GM12878 (cell line): ENCODE measurements at regions not wholly inside any gene's neighbourhood (a gene's known extent, or its start where the extent isn't known, plus 50 kb on each side); places are given as distances from the start of the nearest gene placed in this dataset.

Experiments used
- CTCF ChIP-seq, 3 experiments: IDR thresholded peaks in 2 of 3; conservative IDR thresholded peaks in 1 of 3; 2 replicates each; pipeline ENCODE4 v1.5.1; 2011; ENCODE audit warnings: low read depth in 3 of 3, low read length in 3 of 3, mild to moderate bottlenecking in 3 of 3, control low read depth in 2 of 3, moderate library complexity in 2 of 3, inconsistent platforms in 1 of 3, mixed read lengths in 1 of 3; ENCODE audit not compliant: control insufficient read depth in 2 of 3, insufficient read depth in 1 of 3; ENCODE audit errors: extremely low read depth in 1 of 3
- EGR1 ChIP-seq, 2 experiments: IDR thresholded peaks; 1 replicate in 1 of 2; 2 replicates in 1 of 2; pipeline ENCODE4 v1.6.1; 2011 to 2012; ENCODE audit warnings: low read depth in 2 of 2, low read length in 2 of 2, borderline replicate concordance in 1 of 2, mild to moderate bottlenecking in 1 of 2, moderate library complexity in 1 of 2
- FOXK2 ChIP-seq: fragments of 450-650 bp; IDR thresholded peaks from 2 replicates; pipeline ENCODE4 v1.6.1; 2017; ENCODE audit warnings: mild to moderate bottlenecking, moderate library complexity
- MAX ChIP-seq: IDR thresholded peaks from 2 replicates; pipeline ENCODE4 v1.6.1; 2012; ENCODE audit warnings: low read depth, low read length, improper control_type of control experiment
- MYC ChIP-seq: IDR thresholded peaks from 2 replicates; pipeline ENCODE4 v1.6.1; 2011; ENCODE audit warnings: mild to moderate bottlenecking, low read length, moderate library complexity, inconsistent platforms; ENCODE audit not compliant: insufficient read depth, insufficient replicate concordance, insufficient read length, severe bottlenecking
- NFIC ChIP-seq: IDR thresholded peaks from 2 replicates; pipeline ENCODE4 v1.6.1; 2012; ENCODE audit warnings: low read depth, mild to moderate bottlenecking, inconsistent platforms, low read length, moderate library complexity
- NFYB ChIP-seq: IDR thresholded peaks from 2 replicates; pipeline ENCODE4 v1.6.1; 2011; ENCODE audit warnings: low read depth, mild to moderate bottlenecking, low read length, improper control_type of control experiment, moderate library complexity; ENCODE audit not compliant: insufficient read depth
- REST ChIP-seq: IDR thresholded peaks from 2 replicates; pipeline ENCODE4 v1.6.1; 2012; ENCODE audit warnings: mild to moderate bottlenecking, low read depth, low read length
- SREBF1 ChIP-seq: IDR thresholded peaks from 2 replicates; pipeline ENCODE4 v1.6.1; 2012; ENCODE audit warnings: mild to moderate bottlenecking, low read length

GRCh38 chrX:114390251-114390796 is 193.6 kb upstream of the HTR2C start:
- TF ChIP-seq NFIC, result no peak
- no peak for TF ChIP-seq MAX
- no peak for TF ChIP-seq NFYB
- no peak for TF ChIP-seq MYC
- no peak for TF ChIP-seq REST
- TF ChIP-seq EGR1 (IDR thresholded peaks at IDR 0.05; ENCODE audit: borderline replicate concordance in 1 of 2, low read depth in 2 of 2, low read length in 2 of 2), result no peak
- TF ChIP-seq CTCF (IDR thresholded peaks at IDR 0.05 in 2 of 3, conservative IDR thresholded peaks at IDR 0.05 in 1 of 3; ENCODE audit: control insufficient read depth in 2 of 3, extremely low read depth in 1 of 3, insufficient read depth in 1 of 3, low read depth in 3 of 3, low read length in 3 of 3), result no peak
- TF ChIP-seq FOXK2, result no peak
- TF ChIP-seq SREBF1, result no peak
